ENCODE measurements at regions not wholly inside any gene's neighbourhood (a gene's known extent, or its start where the extent isn't known, plus 50 kb on each side); places are given as distances from the start of the nearest gene placed in this dataset.

GRCh38 chr10:62873866-62874265 is 57.7 kb upstream of the EGR2 start:
- H3K4me3 Mint-ChIP-seq (ENCODE audit: low read depth): no peak overlapping the region
- no peaks in the 10 kb centered on the region for H3K36me3 Mint-ChIP-seq (ENCODE audit: insufficient read depth)
- no peak for TF ChIP-seq CTCF (IDR thresholded peaks at IDR 0.05; ENCODE audit: unreplicated experiment)
- no peaks in the 10 kb centered on the region for H3K9me3 Mint-ChIP-seq (ENCODE audit: low read depth)
- H3K4me1 Mint-ChIP-seq (ENCODE audit: low read depth): peaks cover 14% of the 10 kb centered on the region
- DNase-seq (ENCODE audit: low spot score, unreplicated experiment): no peak
- H3K27me3 Mint-ChIP-seq: no peaks in the 10 kb centered on the region
- no peak overlapping the region for H3K27ac Mint-ChIP-seq

- Mint-ChIP-seq H3K36me3 (ENCODE audit: insufficient read depth) (no peaks in the 10 kb centered on the region), H3K27me3 (no peaks in the 10 kb centered on the region), H3K27ac (no peak overlapping the region), H3K9me3 (ENCODE audit: low read depth) (no peaks in the 10 kb centered on the region), H3K4me1 (ENCODE audit: low read depth) (no peaks in the 10 kb centered on the region), H3K4me3 (ENCODE audit: low read depth) (no peak overlapping the region)
- no peak for TF ChIP-seq CTCF (IDR thresholded peaks at IDR 0.05; ENCODE audit: unreplicated experiment)
- DNase-seq (ENCODE audit: low spot score, unreplicated experiment): no peak
These were observed 54.7 kb upstream of the EGR2 start for GRCh38 chr10:62870866-62871265.

GRCh38 chr10:62869958-62870357 is 53.8 kb upstream of the EGR2 start:
- Mint-ChIP-seq H3K4me3 (ENCODE audit: low read depth) (no peak overlapping the region), H3K9me3 (ENCODE audit: low read depth) (no peaks in the 10 kb centered on the region), H3K4me1 (ENCODE audit: low read depth) (no peaks in the 10 kb centered on the region), H3K27ac (no peak overlapping the region), H3K27me3 (no peaks in the 10 kb centered on the region), H3K36me3 (ENCODE audit: insufficient read depth) (no peaks in the 10 kb centered on the region)
- no peak for DNase-seq (ENCODE audit: low spot score, unreplicated experiment)
- no peak for TF ChIP-seq CTCF (IDR thresholded peaks at IDR 0.05; ENCODE audit: unreplicated experiment)

DNA sequence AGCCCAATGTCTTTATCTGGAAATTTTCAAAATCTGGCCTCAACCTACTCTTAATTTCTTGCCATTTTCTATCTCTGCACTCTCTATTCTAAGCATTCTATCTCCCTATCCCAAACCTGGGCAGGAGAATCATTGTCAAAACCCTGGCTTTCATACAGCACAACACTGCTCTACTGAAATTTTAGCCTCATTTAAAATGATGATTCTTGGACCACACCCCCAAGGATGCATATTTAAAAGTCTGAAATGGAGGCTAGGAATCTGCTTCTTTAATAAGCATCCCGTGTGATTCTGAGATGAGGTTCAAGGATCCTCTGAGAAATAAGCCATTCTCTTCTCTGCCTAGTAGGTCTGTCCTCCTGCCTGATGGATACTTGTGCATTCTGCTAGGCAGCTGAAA is 50.8 kb upstream of the EGR2 start:
- peaks cover 5% of the 10 kb centered on the region for H3K27me3 Mint-ChIP-seq

GRCh38 chr10:62866451-62866850 is 50.3 kb upstream of the EGR2 start:
- Mint-ChIP-seq H3K4me3 (ENCODE audit: low read depth) (no peak overlapping the region), H3K36me3 (ENCODE audit: insufficient read depth) (no peaks in the 10 kb centered on the region), H3K27me3 (peaks cover 5% of the 10 kb centered on the region), H3K9me3 (ENCODE audit: low read depth) (no peaks in the 10 kb centered on the region), H3K27ac (no peak overlapping the region), H3K4me1 (ENCODE audit: low read depth) (no peaks in the 10 kb centered on the region)
- no peak for TF ChIP-seq CTCF (IDR thresholded peaks at IDR 0.05; ENCODE audit: unreplicated experiment)
- no peak for DNase-seq (ENCODE audit: low spot score, unreplicated experiment)

More for the DNA sequence above, 50.8 kb upstream of the EGR2 start:
- H3K4me3 Mint-ChIP-seq (ENCODE audit: low read depth): no peak overlapping the region
- no peak for DNase-seq (ENCODE audit: low spot score, unreplicated experiment)
- H3K9me3 Mint-ChIP-seq (ENCODE audit: low read depth): no peaks in the 10 kb centered on the region
- no peaks in the 10 kb centered on the region for H3K36me3 Mint-ChIP-seq (ENCODE audit: insufficient read depth)
- H3K4me1 Mint-ChIP-seq (ENCODE audit: low read depth): no peaks in the 10 kb centered on the region
- no peak overlapping the region for H3K27ac Mint-ChIP-seq
- no peak for TF ChIP-seq CTCF (IDR thresholded peaks at IDR 0.05; ENCODE audit: unreplicated experiment)

Measured in progenitor cell of endocrine pancreas (in vitro differentiated cells).